ENCODE measurements at regions not wholly inside any gene's neighbourhood (a gene's known extent, or its start where the extent isn't known, plus 50 kb on each side); places are given as distances from the start of the nearest gene placed in this dataset.

DNA sequence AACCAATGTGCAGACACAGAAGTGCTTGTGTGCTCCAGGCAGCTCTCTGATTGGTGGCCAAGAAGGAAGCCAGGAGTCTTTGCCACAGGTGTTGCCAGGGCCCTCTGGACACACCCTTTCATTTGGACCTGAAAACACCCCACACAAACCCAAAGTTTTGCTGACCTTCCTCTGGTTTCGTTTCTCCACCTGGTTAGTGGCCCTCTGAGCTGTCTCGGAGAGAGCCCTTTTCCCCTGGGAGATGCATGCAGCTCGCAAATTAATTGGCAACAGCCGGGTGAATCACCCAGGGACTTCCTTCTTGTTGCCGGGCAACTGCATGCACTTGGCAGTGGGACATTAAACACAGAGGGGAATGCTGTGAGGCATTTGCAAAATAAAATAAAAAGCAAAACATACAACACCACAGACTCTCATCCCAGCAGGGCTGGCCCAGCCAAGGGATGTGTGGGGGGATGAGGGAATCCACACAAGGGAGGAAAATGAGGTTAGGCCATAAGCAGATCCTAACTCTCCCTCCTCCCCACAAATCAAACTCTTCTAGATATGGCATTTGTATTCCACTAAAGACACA is 286.6 kb downstream of the SOX9 start:
- Histone ChIP-seq H3K4me3 (ENCODE audit: low read depth, low read length) (peak overlapping the region; percentile 40), H3K27me3 (ENCODE audit: control insufficient read depth, insufficient read depth, low read length) (no peaks in the 10 kb centered on the region), H3K9me3 (ENCODE audit: control insufficient read depth, insufficient read depth, low read length) (no peaks in the 10 kb centered on the region), H3K27ac (ENCODE audit: low read depth, low read length) (peak overlapping the region; percentile 80)
- DNase-seq (ENCODE audit: low read depth, low spot score), result peak; percentile 94
- TF ChIP-seq, protein P1, sequence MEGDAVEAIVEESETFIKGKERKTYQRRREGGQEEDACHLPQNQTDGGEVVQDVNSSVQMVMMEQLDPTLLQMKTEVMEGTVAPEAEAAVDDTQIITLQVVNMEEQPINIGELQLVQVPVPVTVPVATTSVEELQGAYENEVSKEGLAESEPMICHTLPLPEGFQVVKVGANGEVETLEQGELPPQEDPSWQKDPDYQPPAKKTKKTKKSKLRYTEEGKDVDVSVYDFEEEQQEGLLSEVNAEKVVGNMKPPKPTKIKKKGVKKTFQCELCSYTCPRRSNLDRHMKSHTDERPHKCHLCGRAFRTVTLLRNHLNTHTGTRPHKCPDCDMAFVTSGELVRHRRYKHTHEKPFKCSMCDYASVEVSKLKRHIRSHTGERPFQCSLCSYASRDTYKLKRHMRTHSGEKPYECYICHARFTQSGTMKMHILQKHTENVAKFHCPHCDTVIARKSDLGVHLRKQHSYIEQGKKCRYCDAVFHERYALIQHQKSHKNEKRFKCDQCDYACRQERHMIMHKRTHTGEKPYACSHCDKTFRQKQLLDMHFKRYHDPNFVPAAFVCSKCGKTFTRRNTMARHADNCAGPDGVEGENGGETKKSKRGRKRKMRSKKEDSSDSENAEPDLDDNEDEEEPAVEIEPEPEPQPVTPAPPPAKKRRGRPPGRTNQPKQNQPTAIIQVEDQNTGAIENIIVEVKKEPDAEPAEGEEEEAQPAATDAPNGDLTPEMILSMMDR (IDR thresholded peaks at IDR 0.05; ENCODE audit: low read depth, low read length), result no peak
- ChIA-PET POLR2A (interaction anchor here (0.5 to 1.6 kb wide), 2 partner anchors 46 to 287 kb away, joined by 4 to 6 read pairs; partner anchors contain the start of gene SOX9), CTCF (no interaction called here)

- no peaks in the 10 kb centered on the region for H3K9me3 ChIP-seq (ENCODE audit: control insufficient read depth, insufficient read depth, low read length)
- no peak for DNase-seq (ENCODE audit: low read depth, low spot score)
- TF ChIP-seq, protein P1 (IDR thresholded peaks at IDR 0.05; ENCODE audit: low read depth, low read length), result no peak
- POLR2A ChIA-PET, result interaction anchor here (1.6 kb wide), 1 partner anchor 287 kb away, joined by 4 read pairs; the partner anchor contains the start of gene SOX9
- CTCF ChIA-PET, result interaction anchor here (2.6 kb wide), 1 partner anchor 149 kb away, joined by 8 read pairs; no protein-coding TSS in a partner anchor
- peak overlapping the region; percentile 65 for H3K27ac ChIP-seq (ENCODE audit: low read depth, low read length)
- H3K27me3 ChIP-seq (ENCODE audit: control insufficient read depth, insufficient read depth, low read length), result no peaks in the 10 kb centered on the region
- no peak overlapping the region for H3K4me3 ChIP-seq (ENCODE audit: low read depth, low read length)
Observed at GRCh38 chr17:72407931-72408330, 287.1 kb downstream of the SOX9 start.

DNA sequence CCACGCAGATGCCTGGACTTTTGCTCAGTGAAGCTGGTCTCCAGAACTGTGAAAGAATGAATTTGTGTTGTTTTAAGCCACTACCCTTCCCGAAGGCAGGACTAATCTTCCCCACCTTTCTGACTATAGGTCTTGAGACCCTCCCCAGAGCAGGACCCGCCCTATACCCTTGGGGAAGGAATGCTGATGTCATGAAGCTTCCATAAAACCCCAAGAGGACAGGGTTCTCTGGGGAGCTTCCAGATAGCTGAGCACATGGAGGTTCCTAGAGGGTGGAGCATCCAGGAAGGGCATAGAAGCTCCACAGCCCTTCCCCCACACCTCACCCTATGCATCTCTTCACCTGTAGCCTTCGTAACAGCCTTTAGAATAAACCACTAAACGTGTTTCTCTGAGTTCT is 287.8 kb downstream of the SOX9 start:
- no peak overlapping the region for H3K27ac ChIP-seq (ENCODE audit: low read depth, low read length)
- ChIA-PET CTCF (interaction anchor here (2.6 kb wide), 1 partner anchor 149 kb away, joined by 8 read pairs; no protein-coding TSS in a partner anchor), POLR2A (no interaction called here)
- H3K4me3 ChIP-seq (ENCODE audit: low read depth, low read length), result no peak overlapping the region
- DNase-seq (ENCODE audit: low read depth, low spot score), result no peak
- H3K27me3 ChIP-seq (ENCODE audit: control insufficient read depth, insufficient read depth, low read length), result no peaks in the 10 kb centered on the region
- no peaks in the 10 kb centered on the region for H3K9me3 ChIP-seq (ENCODE audit: control insufficient read depth, insufficient read depth, low read length)
- TF ChIP-seq, protein P1 (IDR thresholded peaks at IDR 0.05; ENCODE audit: low read depth, low read length), result no peak

DNA sequence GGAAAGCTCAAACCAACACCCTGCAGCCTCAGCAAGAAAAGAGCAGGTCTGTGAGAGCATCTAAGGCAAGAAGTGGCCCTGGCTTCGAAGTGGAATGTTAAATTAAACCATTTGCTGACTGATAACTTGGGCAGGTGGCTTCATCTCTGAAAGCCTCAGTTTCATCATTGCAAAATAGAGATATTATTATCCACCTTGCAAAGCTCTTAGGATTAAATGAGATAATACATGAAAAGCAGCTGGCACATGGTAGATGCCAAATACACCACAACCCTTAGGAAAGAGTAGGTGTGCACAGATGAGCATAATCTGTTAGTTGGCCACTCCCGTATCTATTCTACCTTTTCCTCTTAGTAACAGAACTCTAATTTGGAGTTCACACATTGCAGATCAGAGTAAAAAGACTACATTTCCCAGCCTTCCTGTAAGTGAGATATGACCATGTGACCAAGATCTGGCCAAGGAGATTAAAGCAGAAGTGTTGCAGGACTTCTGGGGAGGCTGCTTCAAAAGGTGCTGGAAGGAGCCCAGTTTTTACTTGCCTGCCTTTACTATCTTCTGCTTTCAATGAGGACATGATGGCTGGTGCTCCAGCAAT is 288.7 kb downstream of the SOX9 start:
- POLR2A ChIA-PET, result interaction anchor here (0.6 kb wide), 2 partner anchors 17 to 145 kb away, joined by 5 to 6 read pairs; no protein-coding TSS in a partner anchor
- TF ChIP-seq, protein P1 (IDR thresholded peaks at IDR 0.05; ENCODE audit: low read depth, low read length), result no peak

DNA sequence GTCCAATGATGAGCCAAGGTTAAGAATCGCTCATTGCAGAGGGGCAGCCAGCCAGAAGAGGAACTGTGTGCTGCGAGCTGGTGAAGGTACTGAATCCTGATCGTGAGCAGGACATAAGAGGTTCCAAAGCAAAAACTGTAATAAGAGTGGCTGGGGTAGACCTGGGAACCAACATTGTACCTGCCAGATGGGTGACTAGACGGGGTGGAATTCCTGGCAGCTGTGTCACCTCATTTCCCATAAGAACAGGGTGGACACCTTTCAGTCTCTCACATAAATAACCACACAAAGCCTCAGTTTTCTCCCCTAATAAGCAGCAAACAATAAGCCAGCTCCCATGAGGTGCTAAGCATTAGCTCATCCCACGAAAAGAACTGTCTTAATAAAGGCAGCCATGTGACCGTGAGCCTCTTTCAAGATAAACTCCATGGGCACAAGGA is 290.3 kb downstream of the SOX9 start:
- POLR2A ChIA-PET, result no interaction called here

More for the DNA sequence above, 288.7 kb downstream of the SOX9 start:
- Histone ChIP-seq H3K27ac (ENCODE audit: low read depth, low read length) (no peak overlapping the region), H3K4me3 (ENCODE audit: low read depth, low read length) (no peak overlapping the region), H3K9me3 (ENCODE audit: control insufficient read depth, insufficient read depth, low read length) (no peaks in the 10 kb centered on the region), H3K27me3 (ENCODE audit: control insufficient read depth, insufficient read depth, low read length) (no peaks in the 10 kb centered on the region)
- CTCF ChIA-PET, result interaction anchor here (2.6 kb wide), 1 partner anchor 148 kb away, joined by 8 read pairs; no protein-coding TSS in a partner anchor
- no peak for DNase-seq (ENCODE audit: low read depth, low spot score)

More for the DNA sequence above, 290.3 kb downstream of the SOX9 start:
- H3K27ac ChIP-seq (ENCODE audit: low read depth, low read length), result no peak overlapping the region
- no peak for DNase-seq (ENCODE audit: low read depth, low spot score)
- H3K27me3 ChIP-seq (ENCODE audit: control insufficient read depth, insufficient read depth, low read length), result no peaks in the 10 kb centered on the region
- CTCF ChIA-PET, result interaction anchor here (1.5 kb wide), 1 partner anchor 12 kb away, joined by 3 read pairs; no protein-coding TSS in a partner anchor
- TF ChIP-seq, protein P1 (IDR thresholded peaks at IDR 0.05; ENCODE audit: low read depth, low read length), result no peak
- H3K4me3 ChIP-seq (ENCODE audit: low read depth, low read length), result no peak overlapping the region
- H3K9me3 ChIP-seq (ENCODE audit: control insufficient read depth, insufficient read depth, low read length), result peaks cover 5% of the 10 kb centered on the region; the same call in 1 of the 2 replicates
